Psoas muscle (tissue), 7 donors: ENCODE measurements at regions not wholly inside any gene's neighbourhood (a gene's known extent, or its start where the extent isn't known, plus 50 kb on each side); places are given as distances from the start of the nearest gene placed in this dataset.

Experiments used
- ATAC-seq, 4 donors: fragments of 200-7000 bp; cut with Tn5 transposase; one replicate each; pipeline ENCODE4 v1.9.1; 2020; ENCODE audit warnings: moderate library complexity in 3 of 4, mild to moderate bottlenecking in 2 of 4
- DNase-seq, 2 donors: peaks; one replicate each; pipeline ENCODE4 v3.0.0-alpha.2; 2020
- H3K27ac ChIP-seq: fragments of 200-600 bp; one replicate; pipeline ENCODE4 v1.8.0; 2022
- H3K27me3 ChIP-seq, 3 donors: fragments of 200-600 bp in 1 of 3; one replicate each; pipeline versions ENCODE4 v1.6.1 to v1.8.0; 2013 to 2022; ENCODE audit warnings: low read length in 2 of 3, mild to moderate bottlenecking in 2 of 3, moderate library complexity in 1 of 3; ENCODE audit not compliant: insufficient read depth in 3 of 3
- H3K36me3 ChIP-seq, 2 donors: fragments of 200-600 bp in 1 of 2; one replicate each; pipeline versions ENCODE4 v1.6.1 to v1.8.0; 2013 to 2022; ENCODE audit warnings: low read depth in 1 of 2, mild to moderate bottlenecking in 1 of 2, moderate library complexity in 1 of 2; ENCODE audit not compliant: insufficient read depth in 1 of 2
- H3K4me1 ChIP-seq: fragments of 200-600 bp; one replicate; pipeline ENCODE4 v1.8.0; 2022
- H3K4me3 ChIP-seq: fragments of 200-600 bp; one replicate; pipeline ENCODE4 v1.8.0; 2022; ENCODE audit warnings: mild to moderate bottlenecking
- H3K9me3 ChIP-seq: fragments of 200-600 bp; one replicate; pipeline ENCODE4 v1.8.0; 2022
- CTCF ChIP-seq: fragments of 200-600 bp; IDR thresholded peaks from one replicate; pipeline ENCODE4 v1.8.0; 2022; ENCODE audit warnings: antibody characterized with exemption
- WGBS, 3 donors: extraction: QIAGEN DNeasy Blood & Tissue Kit; methylation state at CpG; one replicate each; pipeline versions ENCODE4 v1.1.6 to v1.1.7; 2013; 5-methylcytosine and 5-hydroxymethylcytosine counted together
- intact Hi-C, 2 donors: fragments of 100-400 bp; cut with DNase I; formaldehyde crosslinking; loops; one replicate each; pipeline versions ENCODE4 v1.11.0 to v1.14.2; 2022
- donor health status: healthy with polysubstance abuse.
- donor health status: DM: no; HTN: no; CAD: no; lungs with moderate emphysema.
- donor health status: Bipolar disorder and iron deficiency.
- donor health status: healthy.
- donor health status: DM: yes; HTN: yes; CAD: no.
- donor health status: DM: no; HTN: no; CAD: no.
- donor health status: DM: yes; HTN: yes; CAD: no.

- no peak overlapping the region for H3K27ac ChIP-seq
- no peaks in the 10 kb centered on the region for H3K36me3 ChIP-seq
- peak; percentile 46 for TF ChIP-seq CTCF
- WGBS, 3 donors: 71 to 78% (median 77%) methylated on average over 4 of the region's 4 CpGs
- no peaks in the 10 kb centered on the region for H3K9me3 ChIP-seq
- DNase-seq (peak in 1 of 2 donors; percentile 14), ATAC-seq (peak in 3 of 4 donors; percentile 43 to 68 (median 60))
- no peaks in the 10 kb centered on the region for H3K4me1 ChIP-seq
- intact Hi-C loops: no loop called here
- H3K27me3 ChIP-seq: no peaks in the 10 kb centered on the region
- no peak overlapping the region for H3K4me3 ChIP-seq
Observed at GRCh38 chr14:86038387-86039042, 508.6 kb downstream of the FLRT2 start.

- Histone ChIP-seq H3K4me3 (no peak overlapping the region), H3K4me1 (no peaks in the 10 kb centered on the region), H3K27ac (no peak overlapping the region), H3K27me3 (no peaks in the 10 kb centered on the region), H3K36me3 (no peaks in the 10 kb centered on the region), H3K9me3 (no peaks in the 10 kb centered on the region)
- 40 to 53% (median 46%) methylated on average over 2 of the region's 2 CpGs for WGBS, 3 donors
- TF ChIP-seq CTCF: no peak
- ATAC-seq: no peak
- no peak for DNase-seq
- intact Hi-C loops: no loop called here
Observed at GRCh38 chr14:86035882-86036281, 505.9 kb downstream of the FLRT2 start.

- no peaks in the 10 kb centered on the region for H3K36me3 ChIP-seq
- no peak overlapping the region for H3K4me3 ChIP-seq
- H3K4me1 ChIP-seq: no peaks in the 10 kb centered on the region
- no peaks in the 10 kb centered on the region for H3K27me3 ChIP-seq
- DNase-seq (no peak), ATAC-seq (no peak)
- intact Hi-C loops: no loop called here
- peaks cover 2% of the 10 kb centered on the region for H3K9me3 ChIP-seq
- no peak for TF ChIP-seq CTCF
- 72 to 86% (median 82%) methylated on average over 1 of the region's 1 CpG for WGBS, 3 donors
- H3K27ac ChIP-seq: no peak overlapping the region
Observed at GRCh38 chr14:86027990-86028389, 498.0 kb downstream of the FLRT2 start.

GRCh38 chr14:86027144-86027543, 497.2 kb downstream of the FLRT2 start:
- no peak overlapping the region for H3K27ac ChIP-seq
- no peak overlapping the region for H3K4me3 ChIP-seq
- H3K27me3 ChIP-seq: no peaks in the 10 kb centered on the region
- ATAC-seq (no peak), DNase-seq (no peak)
- peaks cover 2% of the 10 kb centered on the region for H3K9me3 ChIP-seq
- intact Hi-C loops: no loop called here
- no peaks in the 10 kb centered on the region for H3K36me3 ChIP-seq
- H3K4me1 ChIP-seq: no peaks in the 10 kb centered on the region
- TF ChIP-seq CTCF: no peak

- H3K27me3 ChIP-seq: no peaks in the 10 kb centered on the region
- H3K36me3 ChIP-seq: no peaks in the 10 kb centered on the region
- no peak overlapping the region for H3K27ac ChIP-seq
- WGBS, 3 donors: 34 to 38% (median 37%) methylated on average over 3 of the region's 3 CpGs
- no peak for DNase-seq
- no peak for TF ChIP-seq CTCF
- no peaks in the 10 kb centered on the region for H3K9me3 ChIP-seq
- H3K4me1 ChIP-seq: no peaks in the 10 kb centered on the region
- ATAC-seq: peak in 1 of 4 donors; percentile 49
- intact Hi-C loops: no loop called here
- H3K4me3 ChIP-seq: no peak overlapping the region
Observed at GRCh38 chr14:86022031-86022629, 492.2 kb downstream of the FLRT2 start.
